Right kidney (tissue), 1 donor: ENCODE measurements at regions not wholly inside any gene's neighbourhood (a gene's known extent, or its start where the extent isn't known, plus 50 kb on each side); places are given as distances from the start of the nearest gene placed in this dataset.
A peak's percentile ranks its signal among the peaks of the same experiment; 100 is the strongest.
"Not testable (repeated sequence)": the region's sequence is repeated elsewhere in the genome, so short reads cannot be mapped to it uniquely, and the experiment has no call there.

Source experiments
- DNase-seq: peaks from one replicate; pipeline ENCODE4 v3.0.0-alpha.2; 2016

DNA sequence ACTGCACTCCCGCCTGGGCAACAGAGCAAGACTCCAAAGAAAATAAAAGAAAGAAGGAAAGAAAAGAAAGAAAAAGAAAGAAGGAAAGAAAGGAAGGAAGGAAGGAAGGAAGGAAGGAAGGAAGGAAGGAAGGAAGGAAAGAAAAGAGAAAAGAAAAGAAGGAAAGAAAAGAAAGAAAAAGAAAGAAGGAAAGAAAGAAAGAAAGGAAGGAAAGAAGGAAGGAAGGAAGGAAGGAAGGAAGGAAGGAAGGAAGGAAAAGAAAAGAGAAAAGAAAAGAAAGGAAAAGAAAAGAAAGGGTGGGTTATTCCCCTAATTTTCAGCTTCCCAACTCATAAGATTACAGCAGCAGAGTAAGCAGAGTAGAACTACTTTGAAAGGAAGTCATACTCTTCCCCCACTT lies 64.4 kb downstream of the TMEM200C start:
- DNase-seq, result not testable (repeated sequence)

DNA sequence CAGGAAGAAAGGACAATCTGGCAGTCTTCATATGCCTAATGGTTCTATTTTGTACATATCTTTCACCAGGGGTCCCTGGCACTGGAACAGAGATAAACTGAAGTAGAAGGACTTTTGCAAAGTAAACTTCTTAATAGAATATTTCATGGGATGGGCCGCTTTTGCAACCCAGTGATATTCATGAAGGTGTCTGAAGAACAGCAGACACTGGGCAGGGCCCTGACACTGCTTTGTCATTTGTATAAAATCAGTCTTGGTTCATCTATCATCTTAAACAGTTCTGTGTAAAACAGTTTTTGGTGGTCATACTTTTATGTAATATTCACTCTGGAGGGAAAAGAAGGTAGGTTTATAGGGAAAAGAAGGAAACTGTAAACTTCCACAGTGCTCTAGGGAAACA lies 66.4 kb downstream of the TMEM200C start:
- DNase-seq, result no peak

- DNase-seq, result no peak
These were observed 69.7 kb downstream of the TMEM200C start for GRCh38 chr18:5825663-5826062.

DNA sequence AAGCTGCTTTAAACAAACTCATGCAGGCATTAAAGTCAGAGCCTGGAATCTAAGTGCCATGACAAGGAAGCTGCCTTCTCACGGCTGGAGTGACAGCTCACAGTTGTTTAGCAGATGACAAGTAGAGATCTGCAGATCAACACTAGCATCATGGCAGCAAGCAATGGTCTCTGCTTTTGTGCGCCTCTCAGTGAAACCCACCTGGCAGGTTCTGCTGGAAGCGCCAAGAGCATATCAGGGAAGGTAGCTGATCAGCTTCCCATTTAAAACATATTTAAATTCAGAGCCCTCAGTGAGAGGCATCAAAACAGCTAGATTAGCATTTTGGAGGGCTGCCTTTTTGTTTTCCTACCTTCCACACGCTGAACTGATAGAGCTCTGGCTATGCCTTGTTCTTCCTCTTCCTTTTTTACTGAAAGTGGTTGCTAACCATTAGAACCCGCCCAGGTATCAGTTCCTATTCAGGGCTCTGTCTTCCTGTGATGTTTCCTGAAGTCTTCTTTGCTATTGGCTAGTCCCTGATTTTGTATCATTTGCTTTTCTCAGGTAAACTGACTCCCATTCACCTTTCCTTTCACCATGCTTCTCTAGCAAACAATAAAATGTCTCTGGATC lies 70.8 kb downstream of the TMEM200C start:
- DNase-seq, result no peak

DNA sequence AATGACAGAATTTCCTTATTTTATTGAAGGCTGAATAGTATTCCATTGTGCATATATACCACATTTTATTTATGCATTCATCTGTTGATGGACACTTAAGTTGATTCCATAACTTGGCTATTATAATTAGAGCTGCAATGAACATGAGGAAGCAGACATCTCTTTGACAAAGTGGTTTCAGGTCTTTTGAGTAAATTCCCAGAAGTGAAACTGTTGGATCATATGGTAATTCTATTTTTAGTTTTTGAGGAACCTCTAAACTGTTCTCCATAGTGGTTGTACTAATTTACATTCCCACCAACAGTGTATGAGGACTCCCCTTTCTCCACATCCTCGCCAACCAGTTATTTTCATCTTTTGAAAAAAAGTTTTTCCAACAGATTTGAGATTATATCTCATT lies 77.5 kb downstream of the TMEM200C start:
- no peak for DNase-seq

GRCh38 chr18:5806860-5807259 lies 88.5 kb downstream of the TMEM200C start:
- DNase-seq, result no peak

DNA sequence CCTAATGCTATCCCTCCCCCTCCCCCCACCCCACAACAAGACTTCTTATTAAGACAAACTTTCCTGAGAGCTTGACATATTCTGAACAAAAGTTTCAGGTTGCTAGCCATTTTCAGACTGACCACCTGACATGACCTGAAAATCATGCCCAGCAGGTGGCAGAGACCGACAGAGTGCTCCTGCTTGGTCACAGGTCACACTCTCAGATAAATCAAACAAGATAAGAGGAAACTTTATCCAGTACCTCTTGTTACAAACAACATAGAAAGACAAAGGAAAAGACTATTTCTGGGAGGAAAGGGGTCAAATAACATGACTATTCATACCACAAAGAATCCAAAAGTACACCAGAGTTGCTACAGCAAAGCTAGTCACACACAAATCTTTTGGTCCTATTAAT lies 107.4 kb downstream of the TMEM200C start:
- peak; percentile 17 for DNase-seq

GRCh38 chr18:5779922-5780321 lies 115.4 kb downstream of the TMEM200C start:
- DNase-seq, result no peak

- no peak for DNase-seq
These were observed 122.8 kb downstream of the TMEM200C start for GRCh38 chr18:5772306-5773105.

DNA sequence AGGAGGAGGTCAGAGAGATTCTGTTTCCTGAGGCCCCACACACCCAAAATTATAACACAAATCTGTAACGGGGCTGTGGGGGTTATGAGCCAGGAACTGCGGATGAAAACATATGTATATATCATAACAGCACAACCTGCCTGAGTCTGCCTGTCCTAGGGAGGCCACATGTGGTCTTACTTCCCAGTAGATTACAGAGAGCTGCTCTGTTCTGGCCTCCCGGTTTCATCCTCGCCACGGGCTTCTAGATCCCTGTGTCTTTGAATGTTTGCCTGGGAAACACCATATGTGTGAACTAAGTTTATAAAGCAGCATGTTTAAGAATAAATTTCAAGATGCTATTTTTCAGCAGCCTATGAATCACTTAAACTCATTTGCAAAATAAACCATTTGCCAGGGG lies 124.0 kb downstream of the TMEM200C start:
- no peak for DNase-seq

GRCh38 chr18:5770176-5770575 lies 125.1 kb downstream of the TMEM200C start:
- no peak for DNase-seq

GRCh38 chr18:5768454-5768853 lies 126.9 kb downstream of the TMEM200C start:
- DNase-seq, result no peak

- peak; percentile 11 for DNase-seq
These were observed 136.1 kb downstream of the TMEM200C start for GRCh38 chr18:5759194-5759593.

- no peak for DNase-seq
These were observed 138.5 kb downstream of the TMEM200C start for GRCh38 chr18:5756823-5757222.

DNA sequence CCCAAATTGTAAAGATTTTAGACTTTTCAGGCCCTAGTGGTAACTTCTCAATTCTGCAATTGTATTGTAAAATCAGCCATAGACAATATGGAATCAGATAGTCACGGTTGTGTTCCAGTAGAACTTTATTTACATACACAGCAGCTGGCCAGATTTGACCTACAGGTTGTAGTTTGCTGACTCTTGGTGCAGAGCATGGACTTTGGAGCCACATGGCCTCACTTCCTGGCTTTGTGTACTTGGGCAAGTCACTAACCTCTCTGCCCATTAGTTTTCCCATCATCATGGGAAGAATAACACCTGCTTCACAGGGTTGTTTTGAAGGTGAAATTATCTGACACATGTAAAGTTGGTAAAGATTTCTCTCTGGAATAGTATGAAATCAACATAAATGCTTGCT lies 147.6 kb downstream of the TMEM200C start:
- DNase-seq, result no peak

- DNase-seq, result no peak
These were observed 148.5 kb downstream of the TMEM200C start for GRCh38 chr18:5746844-5747243.

GRCh38 chr18:5744659-5745058 lies 150.7 kb downstream of the TMEM200C start:
- DNase-seq, result no peak

GRCh38 chr18:5738526-5738925 lies 156.8 kb downstream of the TMEM200C start:
- DNase-seq, result no peak

DNA sequence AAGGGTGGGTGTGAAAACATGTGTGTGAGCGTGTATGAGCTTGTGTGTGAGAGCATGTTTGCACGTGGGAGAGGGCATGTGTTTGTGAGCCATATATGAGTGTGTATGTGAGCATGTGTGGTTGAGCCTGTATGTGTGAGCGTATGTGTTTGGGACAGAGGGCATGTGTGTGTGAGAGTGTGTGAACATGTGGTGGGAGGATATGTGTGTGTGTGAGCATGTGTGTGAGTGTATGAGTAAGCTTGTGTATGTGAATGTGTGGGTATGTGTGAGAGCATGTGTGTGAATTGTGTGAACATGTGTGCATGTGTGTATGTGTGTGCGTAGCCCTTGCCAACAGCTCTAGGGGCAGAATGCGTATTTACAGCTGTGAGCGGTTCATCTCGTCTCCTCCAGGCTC lies 163.0 kb downstream of the TMEM200C start:
- no peak for DNase-seq

- DNase-seq, result no peak
These were observed 165.2 kb downstream of the TMEM200C start for GRCh38 chr18:5729983-5730699.

- no peak for DNase-seq
These were observed 166.8 kb downstream of the TMEM200C start for GRCh38 chr18:5728531-5728930.

GRCh38 chr18:5726011-5726410 lies 169.3 kb downstream of the TMEM200C start:
- DNase-seq, result no peak

- DNase-seq, result no peak
These were observed 173.4 kb downstream of the TMEM200C start for GRCh38 chr18:5721924-5722323.

DNA sequence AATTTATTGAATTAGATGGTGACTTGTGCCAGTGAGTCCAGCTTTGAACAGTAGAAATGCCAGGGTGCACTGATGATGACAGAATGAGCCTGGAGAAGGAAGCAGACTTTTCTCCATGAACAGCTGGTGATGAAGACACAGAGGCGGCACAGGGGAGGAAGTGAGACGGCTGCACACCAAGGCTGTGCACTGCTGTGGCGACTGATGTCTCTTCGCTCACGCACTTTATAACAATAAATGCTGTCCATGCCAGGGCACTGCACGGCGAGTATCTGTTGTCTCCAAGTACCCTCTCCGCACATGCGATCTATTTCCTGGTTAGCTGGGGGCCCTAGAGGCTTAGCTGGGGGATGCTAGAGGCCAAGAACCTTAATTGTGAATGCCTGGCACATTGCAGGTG lies 175.2 kb downstream of the TMEM200C start:
- DNase-seq, result no peak
